ENCODE measurements at regions not wholly inside any gene's neighbourhood (a gene's known extent, or its start where the extent isn't known, plus 50 kb on each side); places are given as distances from the start of the nearest gene placed in this dataset.

DNA sequence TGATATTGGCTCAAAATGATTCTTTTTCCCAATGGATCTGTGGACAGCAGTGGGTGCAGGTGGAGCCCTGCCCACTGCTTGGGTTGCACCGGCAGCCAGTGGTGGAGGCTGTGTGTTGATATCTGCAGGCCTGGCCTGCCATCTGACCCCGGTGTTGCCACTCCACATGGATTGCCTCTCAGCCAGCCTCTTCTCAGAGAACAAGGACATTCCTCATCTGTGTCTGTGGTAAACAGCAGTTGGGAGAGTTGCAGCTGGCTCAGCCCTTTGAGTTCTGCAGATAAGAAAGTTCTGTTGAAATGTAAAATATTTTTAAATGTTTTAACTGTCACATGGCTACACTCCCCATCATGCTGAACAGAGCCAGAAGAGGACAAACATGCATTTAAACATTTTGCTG lies 374.9 kb upstream of the CELF2 start:
- TF ChIP-seq, protein P1, sequence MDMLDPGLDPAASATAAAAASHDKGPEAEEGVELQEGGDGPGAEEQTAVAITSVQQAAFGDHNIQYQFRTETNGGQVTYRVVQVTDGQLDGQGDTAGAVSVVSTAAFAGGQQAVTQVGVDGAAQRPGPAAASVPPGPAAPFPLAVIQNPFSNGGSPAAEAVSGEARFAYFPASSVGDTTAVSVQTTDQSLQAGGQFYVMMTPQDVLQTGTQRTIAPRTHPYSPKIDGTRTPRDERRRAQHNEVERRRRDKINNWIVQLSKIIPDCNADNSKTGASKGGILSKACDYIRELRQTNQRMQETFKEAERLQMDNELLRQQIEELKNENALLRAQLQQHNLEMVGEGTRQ (IDR thresholded peaks at IDR 0.05): no peak
- TF ChIP-seq, protein P2, sequence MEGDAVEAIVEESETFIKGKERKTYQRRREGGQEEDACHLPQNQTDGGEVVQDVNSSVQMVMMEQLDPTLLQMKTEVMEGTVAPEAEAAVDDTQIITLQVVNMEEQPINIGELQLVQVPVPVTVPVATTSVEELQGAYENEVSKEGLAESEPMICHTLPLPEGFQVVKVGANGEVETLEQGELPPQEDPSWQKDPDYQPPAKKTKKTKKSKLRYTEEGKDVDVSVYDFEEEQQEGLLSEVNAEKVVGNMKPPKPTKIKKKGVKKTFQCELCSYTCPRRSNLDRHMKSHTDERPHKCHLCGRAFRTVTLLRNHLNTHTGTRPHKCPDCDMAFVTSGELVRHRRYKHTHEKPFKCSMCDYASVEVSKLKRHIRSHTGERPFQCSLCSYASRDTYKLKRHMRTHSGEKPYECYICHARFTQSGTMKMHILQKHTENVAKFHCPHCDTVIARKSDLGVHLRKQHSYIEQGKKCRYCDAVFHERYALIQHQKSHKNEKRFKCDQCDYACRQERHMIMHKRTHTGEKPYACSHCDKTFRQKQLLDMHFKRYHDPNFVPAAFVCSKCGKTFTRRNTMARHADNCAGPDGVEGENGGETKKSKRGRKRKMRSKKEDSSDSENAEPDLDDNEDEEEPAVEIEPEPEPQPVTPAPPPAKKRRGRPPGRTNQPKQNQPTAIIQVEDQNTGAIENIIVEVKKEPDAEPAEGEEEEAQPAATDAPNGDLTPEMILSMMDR (IDR thresholded peaks at IDR 0.05): no peak
